GM19043 (cell line): ENCODE measurements at regions not wholly inside any gene's neighbourhood (a gene's known extent, or its start where the extent isn't known, plus 50 kb on each side); places are given as distances from the start of the nearest gene placed in this dataset.

Experiments used
- ATAC-seq: cut with Tn5 transposase; IDR thresholded peaks from one replicate; pipeline ENCODE4 v1.9.1; 2021; ENCODE audit warnings: low read depth; ENCODE audit not compliant: unreplicated experiment

- no peak for ATAC-seq
Observed at GRCh38 chr13:75135325-75135825, 346.6 kb downstream of the TBC1D4 start.

GRCh38 chr13:75132701-75133695 lies 349.0 kb downstream of the TBC1D4 start:
- ATAC-seq: no peak

GRCh38 chr13:75129331-75129730 lies 352.6 kb downstream of the TBC1D4 start:
- ATAC-seq: no peak

- no peak for ATAC-seq
Observed at GRCh38 chr13:75124415-75124814, 357.6 kb downstream of the TBC1D4 start.

- no peak for ATAC-seq
Observed at GRCh38 chr13:75123428-75123827, 358.5 kb downstream of the TBC1D4 start.

GRCh38 chr13:75120085-75120484 lies 361.9 kb downstream of the TBC1D4 start:
- no peak for ATAC-seq

GRCh38 chr13:75115171-75115570 lies 366.8 kb downstream of the TBC1D4 start:
- ATAC-seq: no peak

GRCh38 chr13:75103976-75104375 lies 378.0 kb downstream of the TBC1D4 start:
- no peak for ATAC-seq

GRCh38 chr13:75102001-75102716 lies 379.8 kb downstream of the TBC1D4 start:
- ATAC-seq: no peak

- no peak for ATAC-seq
Observed at GRCh38 chr13:75101348-75101747, 380.6 kb downstream of the TBC1D4 start.

- no peak for ATAC-seq
Observed at GRCh38 chr13:75092143-75092542, 389.8 kb downstream of the TBC1D4 start.

- no peak for ATAC-seq
Observed at GRCh38 chr13:75091718-75092117, 390.3 kb downstream of the TBC1D4 start.

- no peak for ATAC-seq
Observed at GRCh38 chr13:75090872-75091615, 390.9 kb downstream of the TBC1D4 start.

- ATAC-seq: no peak
Observed at GRCh38 chr13:75088915-75089314, 393.1 kb downstream of the TBC1D4 start.

GRCh38 chr13:75079226-75079625 lies 402.7 kb downstream of the TBC1D4 start:
- ATAC-seq: no peak

GRCh38 chr13:75076476-75076875 lies 405.5 kb downstream of the TBC1D4 start:
- no peak for ATAC-seq

- no peak for ATAC-seq
Observed at GRCh38 chr13:75073786-75074185, 408.2 kb downstream of the TBC1D4 start.

- no peak for ATAC-seq
Observed at GRCh38 chr13:75072891-75073290, 409.1 kb downstream of the TBC1D4 start.

GRCh38 chr13:75072368-75072767 lies 409.6 kb downstream of the TBC1D4 start:
- no peak for ATAC-seq

- ATAC-seq: no peak
Observed at GRCh38 chr13:75071796-75072195, 410.2 kb downstream of the TBC1D4 start.

- ATAC-seq: no peak
Observed at GRCh38 chr13:75071395-75071794, 410.6 kb downstream of the TBC1D4 start.
